OCI-LY3 (cell line): ENCODE measurements at regions not wholly inside any gene's neighbourhood (a gene's known extent, or its start where the extent isn't known, plus 50 kb on each side); places are given as distances from the start of the nearest gene placed in this dataset.

Source experiments
- EZH2phosphoT487 ChIP-seq: fragments of 200-600 bp; shearing (Covaris generic); IDR thresholded peaks from 2 replicates; pipeline ENCODE4 v1.6.1; 2018; ENCODE audit warnings: antibody characterized with exemption, mixed run types, low read depth
- TF ChIP-seq, protein P1 (sequence below): fragments of 200-600, 300-600 bp; sonication (generic); IDR thresholded peaks from 2 replicates; pipeline ENCODE4 v1.5.1; 2014; ENCODE audit warnings: antibody characterized with exemption, low read length, low read depth

DNA sequence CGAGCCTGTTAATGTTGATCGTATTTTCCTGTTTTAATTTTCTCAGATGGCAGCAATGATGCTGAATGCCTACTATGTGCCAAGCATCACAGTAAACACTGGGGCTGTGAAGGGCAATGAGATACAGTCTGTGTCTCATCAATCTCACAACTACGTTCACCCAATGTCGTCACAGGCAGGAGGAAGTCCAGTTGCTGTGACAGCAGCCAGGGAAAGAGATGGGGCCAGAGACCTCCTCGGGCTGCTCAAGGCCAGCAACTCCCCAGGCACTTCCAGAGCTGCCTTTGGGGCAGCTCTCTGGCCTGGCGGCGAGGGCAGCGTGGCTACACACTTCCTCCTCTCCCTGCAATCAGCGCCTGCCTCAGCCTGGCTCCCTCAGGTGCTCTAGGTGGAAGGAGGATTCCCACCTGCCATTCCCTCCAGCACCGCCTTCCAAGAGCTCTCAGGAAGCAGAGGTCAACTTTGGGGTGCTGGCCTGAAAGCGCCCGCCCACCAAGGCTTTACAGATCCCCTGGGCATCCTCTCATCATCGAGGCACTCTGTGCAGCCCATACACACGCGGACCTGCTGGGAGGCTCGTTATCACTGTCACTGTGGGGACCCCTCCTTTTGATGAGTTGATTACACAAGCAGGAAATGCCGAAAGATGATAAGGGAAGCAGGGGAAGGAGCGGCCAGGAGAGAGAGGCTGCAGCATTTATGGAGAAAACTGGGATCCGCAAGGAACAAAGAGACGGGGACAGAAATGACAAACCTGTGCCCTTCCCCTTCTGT lies 159.2 kb downstream of the ZDHHC21 start:
- TF ChIP-seq, protein P1, sequence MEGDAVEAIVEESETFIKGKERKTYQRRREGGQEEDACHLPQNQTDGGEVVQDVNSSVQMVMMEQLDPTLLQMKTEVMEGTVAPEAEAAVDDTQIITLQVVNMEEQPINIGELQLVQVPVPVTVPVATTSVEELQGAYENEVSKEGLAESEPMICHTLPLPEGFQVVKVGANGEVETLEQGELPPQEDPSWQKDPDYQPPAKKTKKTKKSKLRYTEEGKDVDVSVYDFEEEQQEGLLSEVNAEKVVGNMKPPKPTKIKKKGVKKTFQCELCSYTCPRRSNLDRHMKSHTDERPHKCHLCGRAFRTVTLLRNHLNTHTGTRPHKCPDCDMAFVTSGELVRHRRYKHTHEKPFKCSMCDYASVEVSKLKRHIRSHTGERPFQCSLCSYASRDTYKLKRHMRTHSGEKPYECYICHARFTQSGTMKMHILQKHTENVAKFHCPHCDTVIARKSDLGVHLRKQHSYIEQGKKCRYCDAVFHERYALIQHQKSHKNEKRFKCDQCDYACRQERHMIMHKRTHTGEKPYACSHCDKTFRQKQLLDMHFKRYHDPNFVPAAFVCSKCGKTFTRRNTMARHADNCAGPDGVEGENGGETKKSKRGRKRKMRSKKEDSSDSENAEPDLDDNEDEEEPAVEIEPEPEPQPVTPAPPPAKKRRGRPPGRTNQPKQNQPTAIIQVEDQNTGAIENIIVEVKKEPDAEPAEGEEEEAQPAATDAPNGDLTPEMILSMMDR: no peak
- no peak for TF ChIP-seq EZH2phosphoT487
